Omental fat pad (tissue), 3 donors: ENCODE measurements at regions not wholly inside any gene's neighbourhood (a gene's known extent, or its start where the extent isn't known, plus 50 kb on each side); places are given as distances from the start of the nearest gene placed in this dataset.

Experiments
- ATAC-seq: fragments of 150-250 bp; one replicate; pipeline ENCODE4 v1.9.1; 2016; ENCODE audit warnings: mild to moderate bottlenecking, moderate library complexity; ENCODE audit not compliant: low FRiP score
- DNase-seq: peaks from one replicate; pipeline ENCODE4 v3.0.0-alpha.2; 2019; ENCODE audit warnings: low spot score
- CTCF ChIP-seq, 3 donors: fragments of 450-650 bp; IDR thresholded peaks; one replicate each; pipeline ENCODE4 v1.5.1; 2016 to 2017; ENCODE audit warnings: antibody characterized with exemption in 3 of 3, mild to moderate bottlenecking in 3 of 3, moderate library complexity in 2 of 3

GRCh38 chr11:19631712-19632498, 80.7 kb upstream of the NAV2 start:
- no peak for TF ChIP-seq CTCF (IDR thresholded peaks at IDR 0.05)
- no peak for ATAC-seq
- no peak for DNase-seq

- ATAC-seq (peak; percentile 68), DNase-seq (no peak)
These were observed 84.6 kb upstream of the NAV2 start for GRCh38 chr11:19628018-19628417.

GRCh38 chr11:19627566-19627965, 85.1 kb upstream of the NAV2 start:
- ATAC-seq: no peak
- no peak for DNase-seq
- TF ChIP-seq CTCF (IDR thresholded peaks at IDR 0.05): no peak

More at GRCh38 chr11:19628018-19628417, 84.6 kb upstream of the NAV2 start:
- TF ChIP-seq CTCF (IDR thresholded peaks at IDR 0.05): no peak

- DNase-seq: no peak
- no peak for TF ChIP-seq CTCF (IDR thresholded peaks at IDR 0.05)
- no peak for ATAC-seq
These were observed 87.2 kb upstream of the NAV2 start for GRCh38 chr11:19625438-19625837.

GRCh38 chr11:19617696-19618523, 94.7 kb upstream of the NAV2 start:
- no peak for ATAC-seq
- no peak for DNase-seq
- TF ChIP-seq CTCF (IDR thresholded peaks at IDR 0.05): no peak

- no peak for DNase-seq
- TF ChIP-seq CTCF (IDR thresholded peaks at IDR 0.05): no peak
- no peak for ATAC-seq
These were observed 97.1 kb upstream of the NAV2 start for GRCh38 chr11:19615341-19616183.
